GM12878 (cell line): ENCODE measurements at regions not wholly inside any gene's neighbourhood (a gene's known extent, or its start where the extent isn't known, plus 50 kb on each side); places are given as distances from the start of the nearest gene placed in this dataset.

Source experiments
- CTCF ChIP-seq, 3 experiments: IDR thresholded peaks in 2 of 3; conservative IDR thresholded peaks in 1 of 3; 2 replicates each; pipeline ENCODE4 v1.5.1; 2011; ENCODE audit warnings: low read depth in 3 of 3, low read length in 3 of 3, mild to moderate bottlenecking in 3 of 3, control low read depth in 2 of 3, moderate library complexity in 2 of 3, inconsistent platforms in 1 of 3, mixed read lengths in 1 of 3; ENCODE audit not compliant: control insufficient read depth in 2 of 3, insufficient read depth in 1 of 3; ENCODE audit errors: extremely low read depth in 1 of 3
- SIX5 ChIP-seq: IDR thresholded peaks from 2 replicates; pipeline ENCODE4 v1.6.1; 2011; ENCODE audit warnings: mild to moderate bottlenecking, low read depth, low read length, moderate library complexity; ENCODE audit not compliant: severe bottlenecking
- TAF1 ChIP-seq: IDR thresholded peaks from 2 replicates; pipeline ENCODE4 v1.6.1; 2011; ENCODE audit warnings: mild to moderate bottlenecking, low read depth, low read length, borderline replicate concordance

- TF ChIP-seq CTCF (IDR thresholded peaks at IDR 0.05 in 2 of 3, conservative IDR thresholded peaks at IDR 0.05 in 1 of 3; ENCODE audit: control insufficient read depth in 2 of 3, extremely low read depth in 1 of 3, insufficient read depth in 1 of 3, low read depth in 3 of 3, low read length in 3 of 3), result no peak
- TF ChIP-seq SIX5, result no peak
- no peak for TF ChIP-seq TAF1
Observed at GRCh38 chr18:54090856-54091255, 133.6 kb downstream of the MBD2 start.
